ENCODE measurements at regions not wholly inside any gene's neighbourhood (a gene's known extent, or its start where the extent isn't known, plus 50 kb on each side); places are given as distances from the start of the nearest gene placed in this dataset.
"Not testable (repeated sequence)": the region's sequence is repeated elsewhere in the genome, so short reads cannot be mapped to it uniquely, and the experiment has no call there.

- H3K27ac ChIP-seq; H3K36me3 ChIP-seq (replicated peaks); DNase-seq; in situ Hi-C loops (cut with HindIII; ENCODE audit: low pct_ligation_motif_present, low sequenced_read_pairs); H3K4me3 ChIP-seq (ENCODE audit: low read depth, low read length); H3K27me3 ChIP-seq (replicated peaks): not testable (repeated sequence)
Observed at GRCh38 chr1:222470252-222470805, 77.6 kb downstream of the HHIPL2 start.

- DNase-seq, result no peak
- Histone ChIP-seq H3K4me3 (ENCODE audit: low read depth, low read length) (no peak overlapping the region), H3K27me3 (replicated peaks) (no peaks in the 10 kb centered on the region), H3K36me3 (replicated peaks) (no peaks in the 10 kb centered on the region), H3K27ac (peak overlapping the region; percentile 90)
- in situ Hi-C loops (cut with HindIII; ENCODE audit: low pct_ligation_motif_present, low sequenced_read_pairs), result no loop called here
- TF ChIP-seq CTCF (IDR thresholded peaks at IDR 0.05; ENCODE audit: low read depth, low read length, missing control alignments), result no peak
Observed at GRCh38 chr1:222466150-222466865, 81.6 kb downstream of the HHIPL2 start.

- Histone ChIP-seq H3K4me3 (ENCODE audit: low read depth, low read length) (peak overlapping the region; percentile 66), H3K27ac (peak overlapping the region; percentile 90), H3K27me3 (replicated peaks) (no peaks in the 10 kb centered on the region), H3K36me3 (replicated peaks) (no peaks in the 10 kb centered on the region)
- in situ Hi-C loops (cut with HindIII; ENCODE audit: low pct_ligation_motif_present, low sequenced_read_pairs), result no loop called here
- DNase-seq, result peak; percentile 91
- peak; percentile 73 for TF ChIP-seq CTCF (IDR thresholded peaks at IDR 0.05; ENCODE audit: low read depth, low read length, missing control alignments)
Observed at GRCh38 chr1:222465211-222466041, 82.5 kb downstream of the HHIPL2 start.

GRCh38 chr1:222464841-222465210 is 83.1 kb downstream of the HHIPL2 start:
- no peak for TF ChIP-seq CTCF (IDR thresholded peaks at IDR 0.05; ENCODE audit: low read depth, low read length, missing control alignments)
- H3K4me3 ChIP-seq (ENCODE audit: low read depth, low read length), result peak overlapping the region; percentile 66
- peak overlapping the region; percentile 90 for H3K27ac ChIP-seq
- no peaks in the 10 kb centered on the region for H3K36me3 ChIP-seq (replicated peaks)
- DNase-seq, result peak; percentile 66
- no peaks in the 10 kb centered on the region for H3K27me3 ChIP-seq (replicated peaks)
- in situ Hi-C loops (cut with HindIII; ENCODE audit: low pct_ligation_motif_present, low sequenced_read_pairs), result no loop called here

- in situ Hi-C loops (cut with HindIII; ENCODE audit: low pct_ligation_motif_present, low sequenced_read_pairs), result no loop called here
- DNase-seq, result no peak
- no peak for TF ChIP-seq CTCF (IDR thresholded peaks at IDR 0.05; ENCODE audit: low read depth, low read length, missing control alignments)
- Histone ChIP-seq H3K4me3 (ENCODE audit: low read depth, low read length) (no peak overlapping the region), H3K27me3 (replicated peaks) (no peaks in the 10 kb centered on the region), H3K27ac (no peak overlapping the region), H3K36me3 (replicated peaks) (no peaks in the 10 kb centered on the region)
Observed at GRCh38 chr1:222463059-222463730, 84.7 kb downstream of the HHIPL2 start.

GRCh38 chr1:222462601-222463000 is 85.3 kb downstream of the HHIPL2 start:
- no peaks in the 10 kb centered on the region for H3K27me3 ChIP-seq (replicated peaks)
- TF ChIP-seq CTCF (IDR thresholded peaks at IDR 0.05; ENCODE audit: low read depth, low read length, missing control alignments), result no peak
- no peaks in the 10 kb centered on the region for H3K36me3 ChIP-seq (replicated peaks)
- H3K4me3 ChIP-seq (ENCODE audit: low read depth, low read length), result no peak overlapping the region
- no peak overlapping the region for H3K27ac ChIP-seq
- in situ Hi-C loops (cut with HindIII; ENCODE audit: low pct_ligation_motif_present, low sequenced_read_pairs), result no loop called here
- DNase-seq, result no peak

All from brain microvascular endothelial cell (primary cell).